DMS 273 (cell line): ENCODE measurements at regions not wholly inside any gene's neighbourhood (a gene's known extent, or its start where the extent isn't known, plus 50 kb on each side); places are given as distances from the start of the nearest gene placed in this dataset.
"Not testable (repeated sequence)": the region's sequence is repeated elsewhere in the genome, so short reads cannot be mapped to it uniquely, and the experiment has no call there.

Experiments
- DNase-seq: peaks from one replicate; lab custom pipeline; 2025; ENCODE audit not compliant: unreplicated experiment; lab: John Stamatoyannopoulos, UW

DNA sequence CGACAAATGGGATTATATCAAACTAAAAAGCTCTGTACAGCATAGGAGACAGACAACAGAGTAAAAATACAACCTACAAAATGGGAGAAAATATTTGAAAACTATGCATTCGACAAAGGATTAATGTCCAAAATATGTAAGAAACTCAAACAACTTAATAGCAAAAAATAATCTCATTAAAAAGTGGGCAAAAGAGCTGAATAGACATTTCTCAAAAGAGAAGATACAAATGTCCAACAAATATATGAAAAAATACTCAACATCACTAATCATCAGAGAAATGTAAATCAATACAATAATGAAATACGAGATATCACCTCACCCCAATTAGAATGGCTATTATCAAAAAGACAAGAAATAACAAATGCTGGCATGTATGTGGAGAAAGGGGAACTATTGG lies 272.9 kb downstream of the KLHL13 start:
- DNase-seq: no peak

GRCh38 chrX:117840645-117841044 lies 276.0 kb downstream of the KLHL13 start:
- DNase-seq: no peak

- DNase-seq: peak; percentile 42
These were observed 277.1 kb downstream of the KLHL13 start for GRCh38 chrX:117839544-117839943.

DNA sequence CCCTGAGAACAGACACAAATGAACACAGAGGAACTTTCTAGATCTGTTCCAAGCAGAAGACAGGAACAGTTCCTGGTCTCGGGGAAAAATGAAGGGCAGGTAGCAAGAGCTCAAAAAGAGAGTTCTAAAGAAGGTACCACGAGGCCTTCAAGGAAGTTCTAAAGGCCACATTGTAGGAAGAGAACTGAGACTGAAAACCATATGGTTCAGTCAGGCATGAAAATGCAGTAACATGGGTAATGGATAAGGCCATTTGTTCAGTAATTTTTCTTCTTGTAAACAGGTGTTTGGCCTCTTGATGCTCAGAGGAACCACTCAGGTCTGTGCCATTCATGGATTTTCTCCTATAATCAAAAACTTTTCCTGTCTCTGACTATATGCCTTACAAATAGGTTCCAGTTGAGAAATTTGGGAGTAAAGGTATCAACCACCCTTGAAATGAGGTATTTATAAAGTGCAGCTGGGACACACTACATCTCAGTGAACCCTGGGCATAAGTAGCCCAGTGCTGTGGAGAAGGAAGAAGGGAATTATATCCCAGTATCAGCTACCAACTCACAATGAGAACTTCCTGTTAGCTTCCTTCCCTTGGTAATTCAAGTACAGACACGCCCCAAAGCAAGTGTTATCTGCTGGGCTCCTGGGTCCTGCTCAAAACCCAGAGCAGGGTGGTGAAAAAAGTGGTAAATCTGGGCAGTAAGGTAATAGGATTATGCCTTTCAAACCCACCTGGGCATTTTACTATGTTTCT lies 277.9 kb downstream of the KLHL13 start:
- DNase-seq: no peak

DNA sequence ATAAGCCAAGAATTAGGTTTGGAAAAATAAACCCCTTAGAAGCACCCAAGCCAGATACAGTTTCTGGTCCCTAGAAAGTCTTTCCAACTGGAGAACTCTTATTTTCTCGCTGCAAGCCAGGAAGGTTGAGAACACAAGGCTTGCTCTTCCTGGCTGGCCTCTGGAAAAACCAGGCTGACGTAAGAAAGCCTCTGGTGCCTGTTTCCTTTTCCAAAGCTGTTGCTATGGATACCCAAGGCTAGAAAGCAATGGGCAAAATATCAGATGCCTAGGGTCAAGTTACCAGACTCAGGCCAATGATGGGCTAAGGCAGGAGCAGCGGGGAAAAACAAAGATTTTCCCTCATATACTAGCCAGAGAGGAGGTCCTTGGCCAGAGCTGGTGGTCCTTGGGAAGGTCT lies 281.6 kb downstream of the KLHL13 start:
- peak; percentile 20 for DNase-seq

- DNase-seq: no peak
These were observed 282.5 kb downstream of the KLHL13 start for GRCh38 chrX:117834076-117834475.

DNA sequence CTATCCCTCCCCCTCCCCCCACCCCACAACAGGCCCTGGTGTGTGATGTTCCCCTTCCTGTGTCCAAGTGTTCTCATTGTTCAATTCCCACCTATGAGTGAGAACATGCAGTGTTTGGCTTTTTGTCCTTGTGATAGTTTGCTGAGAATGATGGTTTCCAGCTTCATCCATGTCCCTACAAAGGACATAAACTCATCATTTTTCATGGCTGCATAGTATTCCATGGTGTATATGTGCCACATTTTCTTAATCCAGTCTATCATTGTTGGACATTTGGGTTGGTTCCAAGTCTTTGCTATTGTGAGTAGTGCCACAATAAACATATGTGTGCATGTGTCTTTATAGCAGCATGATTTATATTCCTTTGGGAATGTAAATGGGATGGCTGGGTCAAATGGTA lies 295.1 kb downstream of the KLHL13 start:
- not testable (repeated sequence) for DNase-seq

- DNase-seq: no peak
These were observed 308.2 kb downstream of the KLHL13 start for GRCh38 chrX:117808426-117808825.

DNA sequence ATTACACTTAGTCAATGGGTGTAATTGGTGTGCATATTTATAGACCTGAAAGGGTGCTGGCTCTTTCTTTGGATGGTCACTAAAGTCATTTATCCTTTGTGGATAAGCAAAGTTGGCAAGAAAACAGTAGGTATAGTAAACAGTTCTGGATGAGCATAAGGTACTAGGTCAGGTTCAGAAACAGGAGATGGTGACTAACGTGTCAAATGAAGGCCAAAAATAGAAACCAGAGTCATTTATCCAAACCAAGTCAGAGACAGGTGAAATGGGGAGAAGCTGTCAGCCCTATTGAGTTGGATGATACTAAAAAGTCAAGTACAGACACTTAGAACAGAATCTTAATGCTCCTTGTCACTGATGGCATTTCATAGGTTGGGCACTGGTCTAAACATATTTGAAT lies 313.1 kb downstream of the KLHL13 start:
- no peak for DNase-seq

DNA sequence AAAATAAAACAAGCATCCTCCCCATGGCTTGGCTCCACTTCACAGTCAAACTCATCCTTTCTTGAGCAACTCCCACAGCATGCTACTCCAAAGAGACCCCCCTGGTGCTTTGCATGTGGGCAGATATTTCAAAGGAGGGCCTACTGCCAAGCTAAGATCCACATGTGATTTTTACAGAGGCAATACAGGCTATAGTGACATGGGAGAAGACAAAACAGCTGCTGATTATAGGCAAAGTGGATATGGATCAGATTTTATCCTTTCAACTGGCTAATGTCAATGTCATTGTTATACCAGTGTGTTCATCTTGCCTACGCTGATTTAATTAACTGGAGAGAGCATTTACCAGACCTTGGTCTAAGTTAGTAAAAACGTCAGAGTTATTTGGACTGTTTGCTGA lies 328.3 kb downstream of the KLHL13 start:
- DNase-seq: no peak

DNA sequence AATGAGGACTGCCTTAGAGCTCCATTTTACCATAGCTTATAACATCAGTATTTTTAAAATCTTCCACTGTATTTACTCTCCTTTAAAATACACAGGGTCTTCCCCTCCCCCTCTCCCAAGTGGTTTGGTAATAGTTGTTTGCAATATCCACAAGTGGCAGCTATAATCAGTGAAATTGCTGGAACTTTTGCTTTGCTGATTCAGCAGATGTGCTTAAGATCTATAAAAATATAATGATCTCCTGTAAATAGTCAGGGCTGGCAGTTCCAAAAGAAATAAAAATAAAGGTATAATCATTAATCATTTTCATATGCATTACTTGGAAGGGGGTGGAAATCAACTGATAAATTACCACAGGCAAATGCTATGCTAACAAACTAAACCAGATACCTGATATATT lies 345.2 kb downstream of the KLHL13 start:
- DNase-seq: no peak

- DNase-seq: no peak
These were observed 347.6 kb downstream of the KLHL13 start for GRCh38 chrX:117768861-117769604.

- DNase-seq: no peak
These were observed 351.4 kb downstream of the KLHL13 start for GRCh38 chrX:117765211-117765610.

GRCh38 chrX:117752745-117753144 lies 363.9 kb downstream of the KLHL13 start:
- DNase-seq: no peak

GRCh38 chrX:117751155-117751554 lies 365.5 kb downstream of the KLHL13 start:
- no peak for DNase-seq

GRCh38 chrX:117744958-117745357 lies 371.7 kb downstream of the KLHL13 start:
- no peak for DNase-seq

- peak; percentile 25 for DNase-seq
These were observed 372.9 kb downstream of the KLHL13 start for GRCh38 chrX:117743469-117744251.

DNA sequence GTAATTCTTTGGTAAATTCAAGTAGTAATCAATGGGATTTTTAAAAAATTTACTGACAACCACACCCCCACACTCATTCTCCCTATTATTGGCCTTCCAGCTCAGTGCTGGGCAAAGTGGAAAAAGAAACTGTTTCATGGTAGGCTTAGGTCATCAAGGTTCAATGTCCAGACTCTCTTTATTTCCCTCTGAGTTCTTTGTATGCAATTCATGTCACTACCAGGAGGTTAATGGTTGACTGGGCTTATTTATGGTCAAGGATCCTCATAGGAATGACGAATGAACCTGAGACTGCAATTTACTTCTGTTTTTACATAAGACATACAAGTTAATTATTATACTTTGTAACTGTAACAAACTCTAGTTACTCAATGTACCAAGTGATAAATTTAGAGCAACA lies 403.2 kb downstream of the KLHL13 start:
- DNase-seq: no peak

GRCh38 chrX:117711782-117712181 lies 404.8 kb downstream of the KLHL13 start:
- DNase-seq: no peak

- DNase-seq: no peak
These were observed 408.5 kb downstream of the KLHL13 start for GRCh38 chrX:117707948-117708743.

GRCh38 chrX:117701050-117701449 lies 415.6 kb downstream of the KLHL13 start:
- no peak for DNase-seq
